ENCODE measurements at regions not wholly inside any gene's neighbourhood (a gene's known extent, or its start where the extent isn't known, plus 50 kb on each side); places are given as distances from the start of the nearest gene placed in this dataset.

DNA sequence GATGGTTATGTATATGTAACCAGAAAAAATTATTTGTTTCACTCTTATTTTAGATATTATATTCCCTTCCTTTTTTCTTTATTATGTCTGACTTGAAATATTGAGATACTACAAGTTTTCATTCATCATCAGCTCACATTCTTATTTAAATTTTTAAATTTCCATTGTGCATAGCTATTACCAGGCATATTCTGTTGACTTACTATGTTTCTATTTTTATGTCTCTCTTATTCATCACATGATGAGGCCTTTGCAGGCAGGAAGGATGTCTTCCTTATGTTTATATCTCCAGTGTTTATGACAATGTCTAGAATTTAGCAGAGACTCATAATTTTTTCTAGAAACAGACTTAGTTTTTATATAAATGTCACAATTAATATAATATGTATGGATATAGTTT, 221.9 kb upstream of the KCTD3 start:
- TF ChIP-seq GATA2 (IDR thresholded peaks at IDR 0.05; ENCODE audit: low read depth, low read length) = no peak
- no peak for TF ChIP-seq GATA3 (IDR thresholded peaks at IDR 0.05; ENCODE audit: low read depth, low read length)

All from SH-SY5Y (cell line).